ENCODE measurements at regions not wholly inside any gene's neighbourhood (a gene's known extent, or its start where the extent isn't known, plus 50 kb on each side); places are given as distances from the start of the nearest gene placed in this dataset.

DNA sequence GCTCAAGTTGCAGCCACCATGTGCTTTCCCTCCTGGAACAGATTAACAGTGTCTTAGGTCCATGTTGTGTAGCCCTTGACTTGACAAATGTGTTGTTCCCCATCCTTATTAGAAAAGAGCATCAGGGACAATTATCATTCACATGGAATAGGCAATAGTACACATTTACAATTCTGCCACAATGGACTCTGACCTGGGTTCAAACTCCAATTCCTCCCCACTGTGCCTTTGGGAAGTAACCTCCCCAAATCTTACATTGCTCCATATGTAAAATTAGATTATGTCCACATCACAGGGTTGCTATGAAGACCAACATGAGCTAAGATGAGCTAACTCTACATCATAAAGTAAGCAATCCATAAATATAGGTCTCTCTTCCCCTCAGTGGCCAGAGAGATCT, 193.8 kb downstream of the NRP2 start:
- TF ChIP-seq POLR2AphosphoS5 (IDR thresholded peaks at IDR 0.05; ENCODE audit: borderline replicate concordance, low read depth, low read length) (no peak), EZH2 (IDR thresholded peaks at IDR 0.05) (no peak), FOXP2 (optimal IDR thresholded peaks at IDR 0.05; ENCODE audit: control extremely low read depth, extremely low read length, insufficient read depth) (no peak)

Data from SK-N-MC (cell line).